ENCODE measurements at regions not wholly inside any gene's neighbourhood (a gene's known extent, or its start where the extent isn't known, plus 50 kb on each side); places are given as distances from the start of the nearest gene placed in this dataset.
A peak's percentile ranks its signal among the peaks of the same experiment; 100 is the strongest.
"Not testable (repeated sequence)": the region's sequence is repeated elsewhere in the genome, so short reads cannot be mapped to it uniquely, and the experiment has no call there.

DNA sequence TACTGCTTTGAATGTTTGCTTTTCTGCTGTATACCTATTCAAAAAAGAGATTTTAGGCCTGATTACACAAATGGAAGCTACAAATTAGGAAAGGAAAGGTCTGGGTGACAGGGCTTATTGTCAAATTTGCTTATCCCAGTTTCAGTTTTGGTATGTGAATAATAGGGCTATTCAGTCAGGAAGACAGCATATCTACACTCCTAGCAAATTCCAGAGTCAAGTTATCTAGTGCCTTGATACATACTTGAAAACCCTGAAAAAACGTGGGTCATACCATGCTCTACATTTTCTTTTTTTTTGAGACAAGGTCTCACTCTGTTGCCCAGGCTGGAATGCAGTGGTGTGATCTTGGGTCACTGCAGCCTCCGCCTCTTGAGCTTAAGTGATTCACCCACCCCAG lies 59.2 kb upstream of the CCDC180 start:
- CTCF ChIA-PET; DNase-seq (ENCODE audit: extremely low spot score): not testable (repeated sequence)
- POLR2A ChIA-PET = interaction anchor here (2.2 kb wide), 1 partner anchor 11 kb away, joined by 12 read pairs; no protein-coding TSS in a partner anchor

DNA sequence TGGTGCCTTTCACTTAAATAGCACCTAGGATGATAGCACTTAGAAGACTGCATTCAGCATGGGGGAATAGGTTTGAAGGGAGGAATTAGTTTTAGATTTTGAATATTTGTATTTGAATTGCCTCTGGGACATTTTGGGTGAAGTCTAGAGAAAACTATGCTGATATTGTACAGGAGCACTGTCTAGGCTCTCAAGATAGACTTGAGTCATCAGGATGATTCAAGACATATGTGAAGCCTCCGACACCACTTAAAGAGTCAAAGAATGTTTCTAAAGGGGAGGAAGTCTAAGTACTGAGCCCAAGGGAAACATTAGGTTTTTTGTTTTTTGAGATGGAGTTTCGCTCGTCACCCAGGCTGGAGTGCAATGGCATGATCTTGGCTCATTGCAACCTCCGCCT lies 63.9 kb upstream of the CCDC180 start:
- DNase-seq (ENCODE audit: extremely low spot score) = no peak
- TF ChIP-seq, protein P1, sequence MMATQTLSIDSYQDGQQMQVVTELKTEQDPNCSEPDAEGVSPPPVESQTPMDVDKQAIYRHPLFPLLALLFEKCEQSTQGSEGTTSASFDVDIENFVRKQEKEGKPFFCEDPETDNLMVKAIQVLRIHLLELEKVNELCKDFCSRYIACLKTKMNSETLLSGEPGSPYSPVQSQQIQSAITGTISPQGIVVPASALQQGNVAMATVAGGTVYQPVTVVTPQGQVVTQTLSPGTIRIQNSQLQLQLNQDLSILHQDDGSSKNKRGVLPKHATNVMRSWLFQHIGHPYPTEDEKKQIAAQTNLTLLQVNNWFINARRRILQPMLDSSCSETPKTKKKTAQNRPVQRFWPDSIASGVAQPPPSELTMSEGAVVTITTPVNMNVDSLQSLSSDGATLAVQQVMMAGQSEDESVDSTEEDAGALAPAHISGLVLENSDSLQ (IDR thresholded peaks at IDR 0.05) = no peak
- TF ChIP-seq L3MBTL2 (conservative IDR thresholded peaks at IDR 0.05) = no peak
- TF ChIP-seq ARNT (IDR thresholded peaks at IDR 0.05) = no peak
- TF ChIP-seq TARDBP (IDR thresholded peaks at IDR 0.05) = no peak
- TF ChIP-seq BHLHE40 (IDR thresholded peaks at IDR 0.05; ENCODE audit: borderline replicate concordance) = no peak
- no peak for TF ChIP-seq LEF1 (IDR thresholded peaks at IDR 0.05; ENCODE audit: borderline replicate concordance)
- no peak for TF ChIP-seq FOXA1 (IDR thresholded peaks at IDR 0.05)
- no peak for TF ChIP-seq FOXK2 (IDR thresholded peaks at IDR 0.05)
- TF ChIP-seq CTBP1 (IDR thresholded peaks at IDR 0.05; ENCODE audit: borderline replicate concordance) = no peak
- TF ChIP-seq NFRKB (IDR thresholded peaks at IDR 0.05) = no peak
- no peak for TF ChIP-seq FOXM1 (IDR thresholded peaks at IDR 0.05; ENCODE audit: borderline replicate concordance)
- CTCF ChIA-PET = no interaction called here
- POLR2A ChIA-PET = no interaction called here

DNA sequence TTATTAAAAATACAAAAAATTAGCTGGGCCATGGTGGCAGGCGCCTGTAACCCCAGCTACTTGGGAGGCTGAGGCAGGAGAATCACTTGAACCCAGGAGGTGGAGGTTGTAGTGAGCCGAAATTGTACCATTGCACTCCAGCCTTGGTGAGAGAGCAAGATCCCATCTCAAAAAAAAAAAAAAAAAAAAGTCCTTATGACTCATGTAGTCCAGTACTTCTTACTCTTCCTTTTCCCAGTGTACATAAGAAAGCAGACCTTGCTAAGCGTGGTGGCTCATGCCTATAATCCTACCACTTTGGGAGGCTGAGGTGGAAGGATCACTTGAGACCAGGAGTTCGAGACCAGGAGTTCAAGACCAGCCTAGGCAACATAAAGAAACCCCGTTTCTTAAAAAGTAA lies 66.0 kb upstream of the CCDC180 start:
- DNase-seq (ENCODE audit: extremely low spot score); POLR2A ChIA-PET; CTCF ChIA-PET: not testable (repeated sequence)

DNA sequence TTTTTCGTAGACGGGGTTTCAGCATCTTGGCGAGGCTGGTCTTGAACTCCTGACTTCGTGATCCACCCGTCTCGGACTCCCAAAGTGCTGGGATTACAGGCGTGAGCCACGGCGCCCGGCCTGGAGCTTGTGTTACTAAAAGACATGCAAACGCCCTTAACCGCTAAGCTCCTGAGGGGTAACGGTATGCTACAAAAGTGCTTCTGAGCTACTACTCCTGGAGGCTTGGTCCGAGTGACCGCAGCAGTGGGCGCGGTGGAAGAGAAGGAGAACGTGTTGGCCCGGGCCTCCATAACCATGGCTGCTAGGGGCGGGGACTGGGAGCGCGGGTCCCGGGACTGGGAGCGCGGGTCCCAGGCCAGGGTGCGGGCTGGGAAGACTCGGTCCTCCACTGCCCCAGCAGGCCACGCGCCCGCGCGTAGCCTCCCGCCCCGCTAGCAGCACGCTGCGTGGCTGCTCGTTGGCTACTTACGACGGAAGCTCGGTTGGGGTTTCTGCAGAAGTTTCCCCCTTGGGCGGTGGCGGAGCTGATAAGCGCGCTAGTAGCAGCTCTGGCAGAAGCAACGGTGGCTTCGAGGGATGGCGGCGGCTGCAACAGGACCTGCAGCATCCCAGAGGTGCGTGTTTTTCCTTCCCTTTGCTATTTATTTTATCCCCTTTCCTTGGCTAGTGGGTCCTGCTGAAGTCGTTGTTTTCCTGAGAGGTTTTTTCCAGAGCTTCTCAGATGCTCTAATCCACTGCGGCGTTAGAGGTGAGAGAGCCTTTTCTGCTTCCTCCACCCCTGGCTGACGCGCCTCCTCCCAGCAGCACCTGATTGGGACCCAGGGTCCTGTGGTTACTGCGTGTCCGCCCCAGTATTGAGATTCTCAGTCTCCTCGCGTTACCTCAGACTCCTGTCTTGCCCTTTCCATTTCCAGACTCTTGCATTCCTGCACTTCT lies 69.2 kb upstream of the CCDC180 start:
- TF ChIP-seq L3MBTL2 (conservative IDR thresholded peaks at IDR 0.05) (peak; percentile 98), FOXA1 (IDR thresholded peaks at IDR 0.05) (no peak), LEF1 (IDR thresholded peaks at IDR 0.05; ENCODE audit: borderline replicate concordance) (no peak), HDGF (IDR thresholded peaks at IDR 0.05; ENCODE audit: borderline replicate concordance) (no peak), FOXM1 (IDR thresholded peaks at IDR 0.05; ENCODE audit: borderline replicate concordance) (no peak)
- POLR2A ChIA-PET = interaction anchor here (0.6 to 2.3 kb wide), 16 partner anchors 9 to 396 kb away, joined by 3 to 21 read pairs (median 4); partner anchors contain the start of genes NCBP1 and TSTD2
- CTCF ChIA-PET = interaction anchor here (0.6 kb wide), 1 partner anchor 149 kb away, joined by 3 read pairs; no protein-coding TSS in a partner anchor
- peak; percentile 69 for DNase-seq (ENCODE audit: extremely low spot score)

DNA sequence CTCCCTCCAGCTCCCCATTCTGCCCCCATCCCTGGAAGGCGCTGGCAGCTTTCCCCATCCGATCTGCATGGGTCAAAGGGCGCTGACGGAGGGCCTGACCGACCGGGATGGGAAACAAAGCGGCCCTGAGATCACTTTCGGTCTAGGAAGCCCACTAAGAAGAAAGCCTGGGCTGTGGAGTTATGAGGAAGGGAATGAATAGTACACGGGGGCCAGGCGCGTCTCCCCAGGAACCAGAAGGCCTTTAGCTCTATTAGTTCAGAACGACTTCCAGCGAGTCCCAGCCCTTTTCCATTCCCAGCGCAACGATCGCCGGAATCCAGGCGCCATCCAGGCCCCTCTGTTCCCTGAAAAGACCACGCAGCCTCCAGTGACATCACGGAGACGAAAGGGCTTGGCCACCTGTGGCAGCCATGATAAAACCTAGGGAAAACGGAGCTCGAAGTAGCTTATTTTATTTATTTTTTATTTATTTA lies 70.1 kb upstream of the CCDC180 start:
- TF ChIP-seq NFRKB (IDR thresholded peaks at IDR 0.05) = 0 out of 2 replicates have a peak, but pooled peaks have one; percentile 12
- no peak for TF ChIP-seq ELF4 (IDR thresholded peaks at IDR 0.05)
- ChIA-PET CTCF (interaction anchor here (0.6 kb wide), 1 partner anchor 150 kb away, joined by 3 read pairs; no protein-coding TSS in a partner anchor), POLR2A (interaction anchor here (0.6 to 2.3 kb wide), 12 partner anchors 8 to 397 kb away, joined by 3 to 21 read pairs (median 6); partner anchors contain the start of genes NCBP1 and TSTD2)
- DNase-seq (ENCODE audit: extremely low spot score) = no peak

DNA sequence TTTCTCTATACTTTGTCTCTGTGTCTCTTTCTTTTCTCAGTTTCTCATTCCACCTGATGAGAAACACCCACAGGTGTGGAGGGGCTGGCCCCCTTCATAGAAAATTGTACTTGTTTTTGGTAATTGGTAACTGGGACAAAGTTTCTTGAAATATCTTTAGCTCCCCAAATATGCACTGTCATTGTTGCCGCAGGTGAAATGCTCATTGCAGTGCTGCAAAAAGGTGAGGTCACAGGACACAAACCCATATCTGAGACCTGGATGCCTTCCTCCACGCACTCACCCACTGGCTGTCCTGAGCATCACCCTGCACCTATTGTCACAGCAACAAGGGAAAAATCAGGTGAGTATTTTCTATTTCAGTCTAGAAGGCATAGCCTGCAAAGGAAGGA lies 74.5 kb upstream of the CCDC180 start:
- POLR2A ChIA-PET; DNase-seq (ENCODE audit: extremely low spot score); CTCF ChIA-PET: not testable (repeated sequence)

DNA sequence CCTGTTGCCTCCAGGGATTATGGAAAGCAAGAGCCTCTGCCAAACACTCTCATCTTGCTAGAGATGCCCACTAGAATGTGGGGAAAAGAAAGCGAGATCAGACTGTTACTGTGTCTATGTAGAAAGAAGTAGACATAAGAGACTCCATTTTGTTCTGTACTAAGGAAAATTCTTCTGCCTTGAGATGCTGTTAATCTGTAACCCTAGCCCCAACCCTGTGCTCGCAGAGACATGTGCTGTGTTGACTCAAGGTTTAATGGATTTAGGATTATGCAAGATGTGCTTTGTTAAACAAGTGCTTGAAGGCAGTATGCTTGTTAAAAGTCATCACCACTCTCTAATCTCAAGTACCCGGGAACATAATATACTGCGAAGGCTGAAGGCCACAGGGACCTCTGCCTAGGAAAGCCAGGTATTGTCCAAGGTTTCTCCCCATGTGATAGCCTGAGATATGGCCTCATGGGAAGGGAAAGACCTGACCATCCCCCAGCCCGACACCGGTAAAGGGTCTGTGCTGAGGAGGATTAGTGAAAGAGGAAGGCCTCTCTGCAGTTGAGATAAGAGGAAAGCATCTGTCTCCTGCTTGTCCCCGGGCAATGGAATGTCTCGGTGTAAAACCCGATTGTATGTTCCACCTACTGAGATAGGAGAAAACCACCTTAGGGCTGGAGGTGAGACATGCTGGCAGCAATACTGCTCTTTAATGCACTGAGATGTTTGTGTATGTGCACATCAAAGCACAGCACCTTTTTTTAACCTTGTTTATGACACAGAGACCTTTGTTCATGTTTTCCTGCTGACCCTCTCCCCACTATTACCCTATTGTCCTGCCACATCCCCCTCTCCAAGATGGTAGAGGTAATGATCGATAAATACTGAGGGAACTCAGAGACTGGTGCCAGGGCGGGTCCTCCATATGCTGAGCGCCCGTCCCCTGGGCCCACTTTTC lies 75.1 kb upstream of the CCDC180 start:
- CTCF ChIA-PET; POLR2A ChIA-PET; DNase-seq (ENCODE audit: extremely low spot score): not testable (repeated sequence)

DNA sequence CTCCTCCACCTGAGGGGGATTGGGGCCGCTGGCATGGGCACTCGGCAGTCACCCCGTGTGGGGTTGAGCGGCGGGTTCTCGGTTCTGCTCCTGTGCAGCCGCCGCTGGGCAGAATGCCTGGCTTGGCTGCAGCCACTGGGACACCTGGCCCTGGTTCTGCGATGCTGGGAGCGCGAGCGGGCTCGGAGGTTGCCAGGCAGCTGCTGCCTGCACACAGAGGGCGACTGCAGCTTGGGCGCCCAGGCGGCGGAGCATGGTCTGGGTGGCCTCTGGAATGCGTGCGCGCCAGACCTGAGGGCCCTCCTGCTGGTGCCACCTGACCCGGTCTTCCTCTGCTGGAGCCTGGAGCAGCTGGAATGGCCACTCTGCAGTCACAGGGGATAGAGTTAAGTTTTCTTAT lies 85.1 kb upstream of the CCDC180 start:
- not testable (repeated sequence) for DNase-seq (ENCODE audit: extremely low spot score)
- POLR2A ChIA-PET = interaction anchor here (2.7 kb wide), 1 partner anchor 15 kb away, joined by 21 read pairs; no protein-coding TSS in a partner anchor

More for the DNA sequence above, 85.1 kb upstream of the CCDC180 start:
- CTCF ChIA-PET = not testable (repeated sequence)
